HepG2 (cell line): ENCODE measurements at regions not wholly inside any gene's neighbourhood (a gene's known extent, or its start where the extent isn't known, plus 50 kb on each side); places are given as distances from the start of the nearest gene placed in this dataset.

Experiments
- ARNT2 ChIP-seq: sonication (generic); formaldehyde crosslinking; IDR thresholded peaks from 2 replicates; pipeline ENCODE4 v1.8.0; 2022; ENCODE audit warnings: mild to moderate bottlenecking, low read depth, missing genetic modification reagents, moderate library complexity
- HIVEP1 ChIP-seq: sonication (generic); formaldehyde crosslinking; IDR thresholded peaks from 2 replicates; pipeline ENCODE4 v1.4.0; 2020; ENCODE audit warnings: mild to moderate bottlenecking, missing genetic modification reagents
- HMGXB4 ChIP-seq, 2 experiments: sonication (generic) in 1 of 2; formaldehyde crosslinking in 1 of 2; IDR thresholded peaks; 2 replicates each; pipeline versions ENCODE4 v1.4.0 to v1.6.1; 2018 to 2020; ENCODE audit warnings: missing genetic modification reagents in 2 of 2, borderline replicate concordance in 1 of 2, low read depth in 1 of 2, mild to moderate bottlenecking in 1 of 2, missing biosample characterization in 1 of 2
- KDM3A ChIP-seq: IDR thresholded peaks from 2 replicates; pipeline ENCODE4 v1.6.1; 2018; ENCODE audit warnings: low read depth, missing compliant biosample characterization
- SRSF1 ChIP-seq: fragments of 200-400 bp; formaldehyde crosslinking; optimal IDR thresholded peaks from 2 replicates; pipeline ENCODE3; 2017; ENCODE audit warnings: mild to moderate bottlenecking, low read depth, low read length, moderate library complexity
- ZFY ChIP-seq: sonication (generic); formaldehyde crosslinking; IDR thresholded peaks from 2 replicates; pipeline ENCODE4 v1.4.0; 2020; ENCODE audit warnings: missing genetic modification reagents
- ZNF180 ChIP-seq: sonication (generic); formaldehyde crosslinking; IDR thresholded peaks from 2 replicates; pipeline ENCODE4 v1.4.0; 2020; ENCODE audit warnings: low read depth, missing genetic modification reagents, borderline replicate concordance
- ZNF614 ChIP-seq: IDR thresholded peaks from 2 replicates; pipeline ENCODE4 v1.6.1; 2018; ENCODE audit warnings: missing biosample characterization, missing genetic modification reagents, inconsistent platforms, borderline replicate concordance
- ZNF687 ChIP-seq: sonication (generic); formaldehyde crosslinking; IDR thresholded peaks from 2 replicates; pipeline ENCODE4 v1.5.1; 2020; ENCODE audit warnings: mild to moderate bottlenecking, missing genetic modification reagents, moderate library complexity
- TF ChIP-seq, protein P1 (sequence below): sonication (generic); formaldehyde crosslinking; IDR thresholded peaks from 2 replicates; pipeline ENCODE4 v1.5.0; 2020; ENCODE audit warnings: missing genetic modification reagents
- TF ChIP-seq, protein P2 (sequence below): sonication (generic); formaldehyde crosslinking; IDR thresholded peaks from 2 replicates; pipeline ENCODE4 v1.5.1; 2020; ENCODE audit warnings: missing genetic modification reagents, mild to moderate bottlenecking, borderline replicate concordance

- TF ChIP-seq ARNT2 (no peak), KDM3A (CRISPR knock-in tag) (no peak), ZNF687 (CRISPR knock-in tag) (peak; percentile 81), SRSF1 (no peak), ZNF180 (CRISPR knock-in tag) (no peak), ZNF614 (no peak), HMGXB4 (CRISPR knock-in tag; IDR thresholded peaks at IDR 0.05; ENCODE audit: borderline replicate concordance in 1 of 2, low read depth in 1 of 2) (0 out of 4 replicates have a peak, but pooled peaks of 1 of the 2 experiments have one; percentile 13), ZFY (0 out of 2 replicates have a peak, but pooled peaks have one; percentile 25), HIVEP1 (0 out of 2 replicates have a peak, but pooled peaks have one; percentile 31)
- TF ChIP-seq, protein P1, sequence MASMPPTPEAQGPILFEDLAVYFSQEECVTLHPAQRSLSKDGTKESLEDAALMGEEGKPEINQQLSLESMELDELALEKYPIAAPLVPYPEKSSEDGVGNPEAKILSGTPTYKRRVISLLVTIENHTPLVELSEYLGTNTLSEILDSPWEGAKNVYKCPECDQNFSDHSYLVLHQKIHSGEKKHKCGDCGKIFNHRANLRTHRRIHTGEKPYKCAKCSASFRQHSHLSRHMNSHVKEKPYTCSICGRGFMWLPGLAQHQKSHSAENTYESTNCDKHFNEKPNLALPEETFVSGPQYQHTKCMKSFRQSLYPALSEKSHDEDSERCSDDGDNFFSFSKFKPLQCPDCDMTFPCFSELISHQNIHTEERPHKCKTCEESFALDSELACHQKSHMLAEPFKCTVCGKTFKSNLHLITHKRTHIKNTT (CRISPR knock-in tag) = no peak
- TF ChIP-seq, protein P2, sequence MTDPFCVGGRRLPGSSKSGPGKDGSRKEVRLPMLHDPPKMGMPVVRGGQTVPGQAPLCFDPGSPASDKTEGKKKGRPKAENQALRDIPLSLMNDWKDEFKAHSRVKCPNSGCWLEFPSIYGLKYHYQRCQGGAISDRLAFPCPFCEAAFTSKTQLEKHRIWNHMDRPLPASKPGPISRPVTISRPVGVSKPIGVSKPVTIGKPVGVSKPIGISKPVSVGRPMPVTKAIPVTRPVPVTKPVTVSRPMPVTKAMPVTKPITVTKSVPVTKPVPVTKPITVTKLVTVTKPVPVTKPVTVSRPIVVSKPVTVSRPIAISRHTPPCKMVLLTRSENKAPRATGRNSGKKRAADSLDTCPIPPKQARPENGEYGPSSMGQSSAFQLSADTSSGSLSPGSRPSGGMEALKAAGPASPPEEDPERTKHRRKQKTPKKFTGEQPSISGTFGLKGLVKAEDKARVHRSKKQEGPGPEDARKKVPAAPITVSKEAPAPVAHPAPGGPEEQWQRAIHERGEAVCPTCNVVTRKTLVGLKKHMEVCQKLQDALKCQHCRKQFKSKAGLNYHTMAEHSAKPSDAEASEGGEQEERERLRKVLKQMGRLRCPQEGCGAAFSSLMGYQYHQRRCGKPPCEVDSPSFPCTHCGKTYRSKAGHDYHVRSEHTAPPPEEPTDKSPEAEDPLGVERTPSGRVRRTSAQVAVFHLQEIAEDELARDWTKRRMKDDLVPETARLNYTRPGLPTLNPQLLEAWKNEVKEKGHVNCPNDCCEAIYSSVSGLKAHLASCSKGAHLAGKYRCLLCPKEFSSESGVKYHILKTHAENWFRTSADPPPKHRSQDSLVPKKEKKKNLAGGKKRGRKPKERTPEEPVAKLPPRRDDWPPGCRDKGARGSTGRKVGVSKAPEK (CRISPR knock-in tag) = no peak
- TF ChIP-seq, all 625 proteins: peak for 33
These were observed 79.4 kb downstream of the CEBPB start (continued) for GRCh38 chr20:50270034-50270395.
